ENCODE measurements at regions not wholly inside any gene's neighbourhood (a gene's known extent, or its start where the extent isn't known, plus 50 kb on each side); places are given as distances from the start of the nearest gene placed in this dataset.

- no peak for TF ChIP-seq CTCF (IDR thresholded peaks at IDR 0.05; ENCODE audit: insufficient read depth, low read depth, low read length)
- no peak for TF ChIP-seq EZH2 (IDR thresholded peaks at IDR 0.05; ENCODE audit: insufficient read depth, low read length)
Measured at GRCh38 chr9:107852891-107853290, 363.3 kb upstream of the KLF4 start.

Data from astrocyte (in vitro differentiated cells and primary cell).